GM21529 (cell line): ENCODE measurements at regions not wholly inside any gene's neighbourhood (a gene's known extent, or its start where the extent isn't known, plus 50 kb on each side); places are given as distances from the start of the nearest gene placed in this dataset.
"Not testable (repeated sequence)": the region's sequence is repeated elsewhere in the genome, so short reads cannot be mapped to it uniquely, and the experiment has no call there.

Source experiments
- ATAC-seq: cut with Tn5 transposase; IDR thresholded peaks from one replicate; pipeline ENCODE4 v1.9.1; 2021; ENCODE audit not compliant: unreplicated experiment

DNA sequence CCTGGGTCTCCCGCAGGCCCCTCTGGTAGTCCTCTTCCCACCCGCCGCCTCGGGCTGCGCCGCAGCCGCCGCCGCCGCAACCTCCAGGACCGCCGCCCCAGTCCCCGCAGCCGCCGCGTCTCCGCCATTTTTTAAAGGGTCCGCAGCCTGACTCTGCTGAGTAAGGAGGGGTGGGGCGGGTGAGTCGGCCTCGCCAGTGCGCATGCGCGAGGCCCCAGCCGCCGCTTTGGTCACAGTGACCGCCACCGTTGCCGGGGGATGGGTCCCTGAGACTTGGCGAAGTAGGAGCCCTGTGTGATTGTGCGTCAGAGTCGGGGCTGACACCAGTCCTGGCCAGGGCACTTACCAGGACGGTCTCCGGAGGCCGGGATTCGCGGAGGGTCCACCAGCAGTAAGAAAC, 1424.2 kb upstream of the PCDH10 start:
- ATAC-seq = not testable (repeated sequence)

DNA sequence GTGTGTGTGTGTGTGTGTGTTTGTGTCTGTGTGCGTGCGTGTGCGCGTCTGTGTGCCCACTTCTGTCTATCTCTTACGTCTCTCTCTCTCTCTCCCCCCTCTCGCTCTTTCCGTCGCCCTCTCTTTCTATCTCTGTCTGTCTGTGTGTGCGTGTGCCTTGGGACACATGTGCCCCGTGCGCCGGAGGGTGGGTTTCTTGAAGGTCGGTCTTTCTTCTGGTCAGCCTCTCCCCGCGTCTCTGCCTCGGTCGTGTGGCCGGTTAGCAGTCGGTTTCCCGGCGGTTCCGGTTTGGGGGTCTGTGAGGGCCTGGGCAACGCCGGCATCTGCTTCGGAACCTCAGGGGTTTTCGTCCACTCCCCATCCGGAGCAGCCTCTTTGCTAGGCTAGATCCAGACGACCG, 1423.6 kb upstream of the PCDH10 start:
- not testable (repeated sequence) for ATAC-seq

DNA sequence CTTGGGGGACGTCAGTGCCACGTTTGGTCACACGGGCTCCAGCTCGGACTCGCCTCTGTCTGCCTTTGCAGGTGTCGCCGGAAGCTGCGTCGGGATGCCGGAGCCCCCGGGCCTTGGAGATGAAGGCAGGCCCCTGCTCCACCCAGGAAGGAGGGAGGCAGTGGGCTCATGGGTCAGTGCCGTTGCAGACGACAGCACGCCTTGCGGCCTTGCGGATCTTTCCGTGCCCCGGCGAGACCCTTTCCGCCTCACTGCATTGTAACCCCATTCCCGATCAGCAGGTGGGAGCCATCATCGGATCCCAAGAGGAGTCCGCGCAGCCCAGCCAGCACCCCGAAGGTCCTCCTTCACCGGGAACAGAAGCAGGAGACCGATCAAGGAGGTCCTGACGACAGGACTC, 1422.2 kb upstream of the PCDH10 start:
- not testable (repeated sequence) for ATAC-seq

DNA sequence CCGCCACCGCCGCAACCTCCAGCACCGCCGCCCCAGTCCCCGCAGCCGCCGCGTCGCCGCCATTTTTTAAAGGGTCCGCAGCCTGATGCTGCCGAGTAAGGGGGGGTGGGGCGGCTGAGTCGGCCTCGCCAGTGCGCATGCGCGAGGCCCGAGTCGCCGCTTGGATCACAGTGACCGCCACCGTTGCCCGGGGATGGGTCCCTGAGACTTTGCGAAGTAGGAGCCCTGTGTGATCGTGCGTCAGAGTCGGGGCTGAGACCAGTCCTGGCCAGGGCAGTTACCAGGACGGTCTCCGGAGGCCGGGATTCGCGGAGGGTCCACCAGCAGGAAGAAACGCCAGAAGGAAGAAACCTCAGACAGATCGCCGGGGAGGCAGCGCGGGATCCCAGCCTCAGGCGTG, 1421.7 kb upstream of the PCDH10 start:
- ATAC-seq = not testable (repeated sequence)

DNA sequence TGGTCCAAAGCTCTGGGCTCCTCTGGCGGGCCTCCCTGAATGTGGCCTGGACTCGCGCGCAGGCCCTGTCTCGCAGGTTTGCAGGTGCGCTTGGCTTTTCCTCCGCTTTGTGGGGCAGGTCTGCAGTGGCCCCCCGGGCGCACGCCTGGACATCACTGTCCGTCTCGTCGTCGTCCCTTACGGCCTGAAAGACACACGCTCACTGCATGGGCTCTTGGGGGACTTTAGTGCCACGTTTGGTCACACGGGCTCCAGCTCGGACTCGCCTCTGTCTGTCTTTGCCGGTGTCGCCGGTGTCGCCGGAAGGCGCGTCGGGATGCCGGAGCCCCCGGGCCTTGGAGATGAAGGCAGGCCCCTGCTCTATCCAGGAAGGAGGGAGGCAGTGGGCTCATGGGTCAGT, 1419.9 kb upstream of the PCDH10 start:
- ATAC-seq = not testable (repeated sequence)

DNA sequence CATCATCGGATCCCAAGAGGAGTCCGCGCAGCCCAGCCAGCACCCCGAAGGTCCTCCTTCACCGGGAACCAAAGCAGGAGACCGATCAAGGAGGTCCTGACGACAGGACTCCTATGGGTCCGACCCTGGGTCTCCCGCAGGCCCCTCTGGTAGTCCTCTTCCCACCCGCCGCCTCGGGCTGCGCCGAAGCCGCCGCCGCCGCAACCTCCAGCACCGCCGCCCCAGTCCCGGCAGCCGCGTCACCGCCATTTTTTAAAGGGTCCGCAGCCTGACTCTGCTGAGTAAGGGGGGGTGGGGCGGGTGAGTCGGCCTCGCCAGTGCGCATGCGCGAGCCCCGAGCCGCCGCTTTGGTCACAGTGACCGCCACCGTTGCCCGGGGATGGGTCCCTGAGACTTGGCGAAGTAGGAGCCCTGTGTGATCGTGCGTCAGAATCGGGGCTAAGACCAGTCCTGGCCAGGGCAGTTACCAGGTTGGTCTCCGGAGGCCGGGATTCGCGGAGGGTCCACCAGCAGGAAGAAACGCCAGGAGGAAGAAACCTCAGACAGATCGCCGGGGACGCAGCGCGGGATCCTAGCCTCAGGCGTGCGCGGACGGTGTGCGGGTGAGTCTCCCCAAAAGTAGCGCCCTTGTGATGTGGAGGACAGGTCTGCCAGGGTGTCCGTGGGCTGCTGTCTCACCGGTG, 1419.2 kb upstream of the PCDH10 start:
- ATAC-seq = not testable (repeated sequence)

DNA sequence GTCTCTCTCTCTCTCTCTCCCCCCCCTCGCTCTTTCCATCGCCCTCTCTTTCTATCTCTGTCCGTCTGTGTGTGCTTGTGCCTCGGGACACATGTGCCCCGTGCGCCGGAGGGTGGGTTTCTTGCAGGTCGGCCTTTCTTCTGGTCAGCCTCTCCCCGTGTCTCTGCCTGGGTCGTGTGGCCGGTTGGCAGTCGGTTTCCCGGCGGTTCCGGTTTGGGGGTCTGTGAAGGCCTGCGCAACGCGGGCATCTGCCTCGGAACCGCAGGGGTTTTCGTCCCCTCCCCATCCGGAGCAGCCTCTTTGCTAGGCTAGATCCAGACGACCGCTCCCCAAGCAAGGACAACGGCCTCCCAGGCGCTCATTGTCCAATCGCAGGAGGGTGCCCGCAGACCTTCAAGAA, 1418.5 kb upstream of the PCDH10 start:
- not testable (repeated sequence) for ATAC-seq

DNA sequence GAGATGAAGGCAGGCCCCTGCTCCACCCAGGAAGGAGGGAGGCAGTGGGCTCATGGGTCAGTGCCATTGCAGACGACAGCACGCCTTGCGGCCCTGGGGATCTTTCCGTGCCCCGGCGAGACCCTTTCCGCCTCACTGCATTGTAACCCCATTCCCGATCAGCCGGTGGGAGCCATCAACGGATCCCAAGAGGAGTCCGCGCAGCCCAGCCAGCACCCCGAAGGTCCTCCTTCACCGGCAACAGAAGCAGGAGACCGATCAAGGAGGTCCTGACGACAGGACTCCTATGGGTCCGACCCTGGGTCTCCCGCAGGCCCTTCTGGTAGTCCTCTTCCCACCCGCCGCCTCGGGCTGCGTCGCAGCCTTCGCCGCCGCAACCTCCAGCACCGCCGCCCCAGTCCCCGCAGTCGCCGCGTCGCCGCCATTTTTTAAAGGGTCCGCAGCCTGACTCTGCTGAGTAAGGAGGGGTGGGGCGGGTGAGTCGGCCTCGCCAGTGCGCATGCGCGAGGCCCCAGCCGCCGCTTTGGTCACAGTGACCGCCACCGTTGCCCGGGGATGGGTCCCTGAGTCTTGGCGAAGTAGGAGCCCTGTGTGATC, 1417.0 kb upstream of the PCDH10 start:
- ATAC-seq = not testable (repeated sequence)

DNA sequence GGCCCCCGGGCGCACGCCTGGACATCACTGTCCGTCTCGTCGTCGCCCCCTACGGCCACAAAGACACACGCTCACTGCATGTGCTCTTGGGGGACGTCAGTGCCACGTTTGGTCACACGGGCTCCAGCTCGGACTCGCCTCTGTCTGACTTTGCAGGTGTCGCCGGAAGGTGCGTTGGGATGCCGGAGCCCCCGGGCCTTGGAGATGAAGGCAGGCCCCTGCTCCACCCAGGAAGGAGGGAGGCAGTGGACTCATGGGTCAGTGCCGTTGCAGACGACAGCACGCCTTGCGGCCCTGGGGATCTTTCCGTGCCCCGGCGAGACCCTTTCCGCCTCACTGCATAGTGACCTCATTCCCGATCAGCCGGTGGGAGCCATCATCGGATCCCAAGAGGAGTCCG, 1414.8 kb upstream of the PCDH10 start:
- not testable (repeated sequence) for ATAC-seq

DNA sequence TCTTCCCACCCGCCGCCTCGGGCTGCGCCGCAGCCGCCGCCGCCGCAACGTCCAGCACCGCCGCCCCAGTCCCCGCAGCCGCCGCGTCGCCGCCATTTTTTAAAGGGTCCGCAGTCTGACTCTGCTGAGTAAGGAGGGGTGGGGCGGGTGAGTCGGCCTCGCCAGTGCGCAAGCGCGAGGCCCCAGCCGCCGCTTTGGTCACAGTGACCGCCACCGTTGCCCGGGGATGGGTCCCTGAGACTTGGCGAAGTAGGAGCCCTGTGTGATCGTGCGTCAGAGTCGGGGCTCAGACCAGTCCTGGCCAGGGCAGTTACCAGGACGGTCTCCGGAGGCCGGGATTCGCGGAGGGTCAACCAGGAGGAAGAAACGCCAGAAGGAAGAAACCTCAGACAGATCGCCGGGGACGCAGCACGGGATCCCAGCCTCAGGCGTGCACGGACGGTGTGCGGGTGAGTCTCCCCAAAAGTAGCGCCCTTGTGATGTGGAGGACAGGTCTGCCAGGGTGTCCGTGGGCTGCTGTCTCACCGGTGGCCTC, 1414.2 kb upstream of the PCDH10 start:
- not testable (repeated sequence) for ATAC-seq

DNA sequence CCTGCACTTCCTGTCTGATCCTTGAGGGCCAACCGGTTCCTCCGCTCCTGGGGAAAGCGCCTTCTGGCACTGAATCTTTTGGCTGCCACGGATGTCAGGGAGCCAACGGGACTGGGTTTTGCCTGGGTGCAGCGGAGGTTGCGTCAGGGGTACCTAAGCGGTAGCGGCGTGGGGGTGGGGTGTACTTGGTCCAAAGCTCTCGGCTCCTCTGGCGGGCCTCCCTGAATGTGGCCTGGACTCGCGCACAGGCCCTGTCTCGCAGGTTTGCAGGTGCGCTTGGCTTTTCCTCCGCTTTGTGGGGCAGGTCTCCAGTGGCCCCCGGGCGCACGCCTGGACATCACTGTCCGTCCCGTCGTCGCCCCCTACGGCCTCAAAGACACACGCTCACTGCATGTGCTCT, 1410.1 kb upstream of the PCDH10 start:
- ATAC-seq = not testable (repeated sequence)

DNA sequence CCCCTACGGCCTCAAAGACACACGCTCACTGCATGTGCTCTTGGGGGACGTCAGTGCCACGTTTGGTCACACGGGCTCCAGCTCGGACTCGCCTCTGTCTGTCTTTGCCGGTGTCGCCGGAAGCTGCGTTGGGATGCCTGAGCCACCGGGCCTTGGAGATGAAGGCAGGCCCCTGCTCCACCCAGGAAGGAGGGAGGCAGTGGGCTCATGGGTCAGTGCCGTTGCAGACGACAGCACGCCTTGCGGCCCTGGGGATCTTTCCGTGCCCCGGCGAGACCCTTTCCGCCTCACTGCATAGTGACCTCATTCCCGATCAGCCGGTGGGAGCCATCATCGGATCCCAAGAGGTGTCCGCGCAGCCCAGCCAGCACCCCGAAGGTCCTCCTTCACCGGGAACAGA, 1407.3 kb upstream of the PCDH10 start:
- not testable (repeated sequence) for ATAC-seq

DNA sequence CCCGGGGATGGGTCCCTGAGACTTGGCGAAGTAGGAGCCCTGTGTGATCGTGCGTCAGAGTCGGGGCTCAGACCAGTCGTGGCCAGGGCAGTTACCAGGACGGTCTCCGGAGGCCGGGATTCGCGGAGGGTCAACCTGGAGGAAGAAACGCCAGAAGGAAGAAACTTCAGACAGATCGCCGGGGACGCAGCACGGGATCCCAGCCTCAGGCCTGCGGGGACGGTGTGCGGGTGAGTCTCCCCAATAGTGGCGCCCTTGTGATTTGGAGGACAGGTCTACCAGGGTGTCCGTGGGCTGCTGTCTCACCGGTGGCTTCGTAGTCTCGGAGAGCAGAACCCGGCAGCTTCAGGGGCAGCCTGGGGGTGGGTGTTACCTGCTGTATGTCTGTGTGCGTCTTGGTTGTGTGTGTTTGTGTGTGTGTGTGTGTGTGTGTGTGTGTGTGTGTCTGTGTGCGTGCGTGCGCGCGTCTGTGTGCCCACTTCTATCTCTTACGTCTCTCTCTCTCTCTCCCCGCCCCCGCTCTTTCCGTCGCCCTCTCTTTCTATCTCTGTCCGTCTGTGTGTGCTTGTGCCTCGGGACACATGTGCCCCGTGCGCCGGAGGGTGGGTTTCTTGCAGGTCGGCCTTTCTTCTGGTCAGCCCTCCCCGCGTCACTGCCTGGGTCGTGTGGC, 1406.4 kb upstream of the PCDH10 start:
- not testable (repeated sequence) for ATAC-seq

DNA sequence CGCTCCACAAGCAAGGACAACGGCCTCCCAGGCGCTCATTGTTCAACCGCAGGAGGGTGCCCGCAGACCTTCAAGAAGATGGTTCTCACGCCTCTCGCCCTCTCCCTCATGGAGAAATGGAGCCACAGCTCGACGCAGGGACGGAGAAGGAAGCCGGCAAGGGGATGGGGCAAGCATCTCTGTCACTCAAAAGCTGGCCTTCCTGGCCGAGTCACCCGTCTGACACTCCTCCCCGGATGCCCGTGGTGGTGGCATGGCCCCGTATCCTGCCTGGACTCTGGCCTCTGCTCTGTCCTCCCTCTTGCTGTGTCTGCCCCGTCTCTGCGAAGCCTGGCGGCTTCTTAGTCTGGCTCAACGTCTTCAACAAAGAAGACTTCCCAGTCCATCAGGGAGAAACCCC, 1405.7 kb upstream of the PCDH10 start:
- ATAC-seq = not testable (repeated sequence)

DNA sequence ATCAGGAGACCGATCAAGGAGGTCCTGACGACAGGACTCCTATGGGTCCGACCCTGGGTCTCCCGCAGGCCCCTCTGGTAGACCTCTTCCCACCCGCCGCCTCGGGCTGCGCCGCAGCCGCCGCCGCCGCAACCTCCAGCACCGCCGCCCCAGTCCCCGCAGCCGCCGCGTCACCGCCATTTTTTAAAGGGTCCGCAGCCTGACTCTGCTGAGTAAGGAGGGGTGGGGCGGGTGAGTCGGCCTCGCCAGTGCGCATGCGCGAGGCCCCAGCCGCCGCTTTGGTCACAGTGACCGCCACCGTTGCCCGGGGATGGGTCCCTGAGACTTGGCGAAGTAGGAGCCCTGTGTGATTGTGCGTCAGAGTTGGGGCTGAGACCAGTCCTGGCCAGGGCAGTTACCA, 1401.9 kb upstream of the PCDH10 start:
- not testable (repeated sequence) for ATAC-seq

DNA sequence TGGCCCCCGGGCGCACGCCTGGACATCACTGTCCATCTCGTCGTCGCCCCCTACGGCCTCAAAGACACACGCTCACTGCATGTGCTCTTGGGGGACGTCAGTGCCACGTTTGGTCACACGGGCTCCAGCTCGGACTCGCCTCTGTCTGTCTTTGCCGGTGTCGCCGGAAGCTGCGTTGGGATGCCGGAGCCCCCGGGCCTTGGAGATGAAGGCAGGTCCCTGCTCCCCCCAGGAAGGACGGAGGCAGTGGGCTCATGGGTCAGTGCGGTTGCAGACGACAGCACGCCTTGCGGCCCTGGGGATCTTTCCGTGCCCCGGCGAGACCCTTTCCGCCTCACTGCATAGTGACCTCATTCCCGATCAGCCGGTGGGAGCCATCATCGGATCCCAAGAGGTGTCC, 1399.9 kb upstream of the PCDH10 start:
- ATAC-seq = not testable (repeated sequence)

DNA sequence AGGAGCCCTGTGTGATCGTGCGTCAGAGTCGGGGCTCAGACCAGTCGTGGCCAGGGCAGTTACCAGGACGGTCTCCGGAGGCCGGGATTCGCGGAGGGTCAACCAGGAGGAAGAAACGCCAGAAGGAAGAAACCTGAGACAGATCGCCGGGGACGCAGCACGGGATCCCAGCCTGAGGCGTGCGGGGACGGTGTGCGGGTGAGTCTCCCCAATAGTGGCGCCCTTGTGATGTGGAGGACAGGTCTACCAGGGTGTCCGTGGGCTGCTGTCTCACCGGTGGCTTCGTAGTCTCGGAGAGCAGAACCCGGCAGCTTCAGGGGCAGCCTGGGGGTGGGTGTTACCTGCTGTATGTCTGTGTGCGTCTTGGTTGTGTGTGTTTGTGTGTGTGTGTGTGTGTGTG, 1399.1 kb upstream of the PCDH10 start:
- ATAC-seq = not testable (repeated sequence)

DNA sequence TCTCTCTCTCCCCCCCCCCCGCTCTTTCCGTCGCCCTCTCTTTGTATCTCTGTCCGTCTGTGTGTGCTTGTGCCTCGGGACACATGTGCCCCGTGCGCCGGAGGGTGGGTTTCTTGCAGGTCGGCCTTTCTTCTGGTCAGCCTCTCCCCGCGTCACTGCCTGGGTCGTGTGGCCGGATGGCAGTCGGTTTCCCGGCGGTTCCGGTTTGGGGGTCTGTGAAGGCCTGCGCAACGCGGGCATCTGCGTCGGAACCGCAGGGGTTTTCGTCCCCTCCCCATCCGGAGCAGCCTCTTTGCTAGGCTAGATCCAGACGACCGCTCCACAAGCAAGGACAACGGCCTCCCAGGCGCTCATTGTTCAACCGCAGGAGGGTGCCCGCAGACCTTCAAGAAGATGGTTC, 1398.6 kb upstream of the PCDH10 start:
- ATAC-seq = not testable (repeated sequence)

DNA sequence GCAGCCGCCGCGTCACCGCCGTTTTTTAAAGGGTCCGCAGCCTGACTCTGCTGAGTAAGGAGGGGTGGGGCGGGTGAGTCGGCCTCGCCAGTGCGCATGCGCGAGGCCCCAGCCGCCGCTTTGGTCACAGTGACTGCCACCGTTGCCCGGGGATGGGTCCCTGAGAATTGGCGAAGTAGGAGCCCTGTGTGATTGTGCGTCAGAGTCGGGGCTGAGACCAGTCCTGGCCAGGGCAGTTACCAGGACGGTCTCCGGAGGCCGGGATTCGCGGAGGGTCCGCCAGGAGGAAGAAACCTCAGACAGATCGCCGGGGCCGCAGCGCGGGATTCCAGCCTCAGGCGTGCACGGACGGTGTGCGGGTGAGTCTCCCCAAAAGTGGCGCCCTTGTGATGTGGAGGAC, 1386.9 kb upstream of the PCDH10 start:
- ATAC-seq = not testable (repeated sequence)

DNA sequence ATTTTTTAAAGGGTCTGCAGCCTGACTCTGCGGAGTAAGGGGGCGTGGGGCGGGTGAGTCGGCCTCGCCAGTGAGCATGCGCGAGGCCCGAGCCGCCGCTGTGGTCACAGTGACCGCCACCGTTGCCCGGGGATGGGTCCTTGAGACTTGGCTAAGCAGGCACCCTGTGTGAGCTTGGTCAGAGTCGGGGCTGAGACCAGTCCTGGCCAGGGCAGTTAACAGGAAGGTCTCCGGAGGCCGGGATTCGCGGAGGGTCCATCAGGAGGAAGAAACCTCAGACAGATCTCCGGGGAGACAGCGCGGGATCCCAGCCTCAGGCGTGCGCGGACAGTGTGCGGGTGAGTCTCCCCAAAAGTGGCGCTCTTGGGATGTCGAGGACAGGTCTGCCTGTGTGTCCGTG, 1384.4 kb upstream of the PCDH10 start:
- no peak for ATAC-seq

DNA sequence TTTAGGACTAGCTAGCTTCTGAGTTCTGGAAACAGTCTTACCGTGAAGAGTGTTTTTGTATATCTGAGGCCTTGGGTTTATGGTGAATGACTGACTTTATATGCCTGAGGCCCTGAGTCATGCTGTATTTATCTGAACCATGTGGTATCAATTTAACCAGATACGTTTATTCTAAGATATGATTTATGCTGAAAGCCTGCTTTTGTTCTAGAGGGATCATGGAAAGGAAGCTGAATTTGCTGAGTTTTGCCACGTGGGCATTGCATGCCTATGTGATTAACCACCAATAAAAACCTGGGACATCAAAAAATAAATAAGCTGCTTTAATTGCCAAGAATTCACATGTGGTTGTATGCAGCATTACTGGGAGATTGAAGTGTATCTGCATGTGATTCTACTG, 1374.7 kb upstream of the PCDH10 start:
- ATAC-seq = not testable (repeated sequence)

DNA sequence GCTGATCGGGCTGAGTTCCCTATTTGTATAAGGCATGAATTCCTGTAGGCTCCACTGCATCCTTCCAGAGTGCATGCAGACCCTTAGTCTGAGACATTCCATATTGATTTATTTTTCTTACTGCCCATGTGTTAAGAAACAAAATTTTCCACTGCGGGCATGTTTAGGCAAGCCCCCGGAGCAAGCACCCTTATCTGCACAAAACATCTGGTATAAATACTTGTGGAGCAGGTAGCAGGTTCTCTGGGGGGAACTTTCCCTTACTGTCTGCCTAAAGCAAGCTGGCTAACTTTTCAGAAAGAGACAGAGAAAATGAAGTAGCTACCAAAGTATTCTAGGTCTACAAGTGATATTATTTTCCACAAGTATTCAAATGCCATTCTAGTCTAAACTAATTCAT, 1338.5 kb upstream of the PCDH10 start:
- ATAC-seq = not testable (repeated sequence)
